GM21360 (cell line): ENCODE measurements at regions not wholly inside any gene's neighbourhood (a gene's known extent, or its start where the extent isn't known, plus 50 kb on each side); places are given as distances from the start of the nearest gene placed in this dataset.

Source experiments
- ATAC-seq: cut with Tn5 transposase; IDR thresholded peaks from one replicate; pipeline ENCODE4 v1.9.1; 2021; ENCODE audit warnings: mild to moderate bottlenecking, moderate library complexity; ENCODE audit not compliant: unreplicated experiment

DNA sequence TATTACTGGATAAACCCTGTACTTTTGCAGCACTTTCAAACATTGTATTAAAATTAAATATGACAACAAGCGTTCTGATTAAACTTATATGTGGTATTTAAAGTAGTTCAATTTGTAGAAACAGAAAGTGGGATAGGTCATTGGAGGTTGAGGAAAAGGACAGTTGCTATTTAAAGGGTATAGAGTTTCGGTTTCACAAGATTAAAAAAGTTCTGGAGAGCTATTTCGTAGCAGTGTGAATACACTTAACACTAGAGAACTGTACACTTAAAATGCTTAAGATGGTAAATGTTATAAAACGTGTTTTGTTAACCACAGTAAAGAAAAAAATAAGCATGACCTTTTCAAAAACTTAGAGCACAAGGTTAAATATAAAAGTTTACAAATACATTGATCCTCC, 382.1 kb downstream of the BRINP1 start:
- ATAC-seq: no peak

DNA sequence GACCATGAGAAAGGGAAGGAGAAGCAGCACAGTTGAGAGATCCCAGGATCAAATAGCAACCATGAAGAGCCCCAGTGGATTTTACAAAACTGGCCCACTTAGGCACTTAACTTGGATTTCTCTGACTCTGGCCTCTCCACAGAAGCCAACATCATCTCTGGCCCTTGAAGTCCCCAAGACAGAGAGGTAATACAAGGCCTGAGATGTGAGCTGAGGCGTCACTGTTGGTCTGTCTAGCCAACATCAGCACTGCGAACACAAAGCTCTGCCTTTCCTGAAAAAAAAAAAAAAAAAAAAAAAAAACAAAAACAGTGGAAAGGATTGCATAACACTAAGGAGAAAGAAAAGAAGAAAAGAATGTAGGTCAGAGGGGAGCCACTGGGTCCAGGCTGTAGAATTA, 378.3 kb downstream of the BRINP1 start:
- no peak for ATAC-seq

DNA sequence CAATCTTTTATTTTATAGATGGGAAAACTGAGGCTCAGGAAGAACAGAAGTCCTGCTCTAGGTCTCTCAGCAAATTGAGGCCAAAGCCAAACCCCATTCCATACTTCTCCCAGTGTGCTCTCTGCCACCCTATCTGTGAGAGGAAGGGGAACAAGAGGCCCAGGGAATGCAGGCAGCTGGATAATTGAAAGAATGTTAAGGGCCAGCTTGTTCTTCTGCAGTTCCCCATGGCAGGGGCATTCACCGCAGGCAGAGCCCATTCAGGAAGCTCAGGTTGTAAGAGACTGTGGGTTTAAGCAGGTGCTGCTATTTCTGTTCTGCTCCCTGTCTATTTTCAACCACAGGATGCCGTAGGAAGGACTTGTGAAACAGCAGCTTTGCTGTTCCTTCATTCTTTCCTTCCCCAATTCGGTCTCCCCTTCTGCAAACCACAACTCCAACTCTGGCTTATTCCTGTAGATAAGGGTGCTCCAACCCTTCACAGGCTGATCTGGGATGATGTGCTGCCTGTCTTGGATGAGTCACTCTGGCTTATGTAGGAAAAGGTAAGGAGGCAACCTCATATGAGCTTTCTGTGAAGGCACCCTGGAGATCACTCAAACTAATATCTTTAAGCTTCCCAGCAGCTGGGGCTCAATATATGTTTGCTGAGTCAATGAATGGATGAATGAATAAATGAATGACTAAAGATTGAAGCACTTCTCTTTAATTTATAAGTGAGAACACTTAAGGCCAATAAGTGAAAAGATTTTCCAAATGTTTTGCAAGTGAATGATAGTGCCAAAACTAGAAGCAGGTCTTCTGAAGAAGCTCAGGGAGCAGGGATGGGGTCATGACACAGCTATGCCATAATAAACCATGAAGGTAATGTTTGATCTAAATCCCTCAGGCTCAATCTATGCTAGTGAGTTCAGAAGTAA, 377.6 kb downstream of the BRINP1 start:
- ATAC-seq: no peak

DNA sequence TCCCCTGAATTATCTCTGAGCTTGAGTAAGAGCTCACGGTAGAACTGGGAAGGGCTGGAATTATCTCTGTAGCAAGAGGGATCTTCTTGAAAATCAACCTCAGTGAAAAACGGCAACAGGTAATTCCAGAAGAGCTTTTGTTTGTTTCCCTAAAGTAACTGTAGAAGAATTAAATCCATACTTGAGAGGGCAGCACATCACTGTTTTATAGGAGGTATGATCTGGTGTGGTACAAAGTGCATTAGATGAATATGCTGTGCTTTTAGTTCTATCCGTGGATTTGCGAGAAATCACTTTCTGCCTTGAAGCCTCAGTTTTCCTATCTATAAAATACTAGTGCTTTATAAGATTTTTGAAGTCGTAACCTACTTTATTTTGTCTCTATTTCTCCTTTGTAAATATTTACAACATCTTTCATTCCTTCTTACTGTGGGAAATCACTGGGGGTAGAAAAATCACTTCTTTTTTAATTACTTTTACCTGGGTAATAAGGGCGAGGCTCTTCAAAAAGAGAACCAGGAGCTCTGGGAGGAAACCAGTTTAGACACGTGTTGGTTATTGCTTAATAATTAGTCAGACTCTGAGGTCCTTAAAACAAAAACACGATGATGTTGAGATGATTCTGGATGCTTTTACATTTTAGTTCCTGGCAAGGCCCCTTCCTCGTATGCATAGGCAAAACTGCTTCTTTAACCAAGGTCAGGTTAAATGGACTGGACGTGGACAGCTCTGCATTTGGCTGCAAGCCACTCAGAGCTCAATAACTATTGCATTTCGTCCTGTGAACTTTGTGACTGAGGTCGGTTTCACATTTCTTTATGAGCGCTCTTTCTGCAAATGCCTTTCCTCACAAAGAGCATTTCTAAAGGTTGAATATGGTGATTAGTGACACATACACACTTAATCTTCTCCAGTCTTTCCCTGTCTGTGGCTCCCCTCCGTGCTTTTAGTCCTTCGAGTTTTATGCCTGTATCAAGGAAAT, 376.1 kb downstream of the BRINP1 start:
- ATAC-seq: no peak

DNA sequence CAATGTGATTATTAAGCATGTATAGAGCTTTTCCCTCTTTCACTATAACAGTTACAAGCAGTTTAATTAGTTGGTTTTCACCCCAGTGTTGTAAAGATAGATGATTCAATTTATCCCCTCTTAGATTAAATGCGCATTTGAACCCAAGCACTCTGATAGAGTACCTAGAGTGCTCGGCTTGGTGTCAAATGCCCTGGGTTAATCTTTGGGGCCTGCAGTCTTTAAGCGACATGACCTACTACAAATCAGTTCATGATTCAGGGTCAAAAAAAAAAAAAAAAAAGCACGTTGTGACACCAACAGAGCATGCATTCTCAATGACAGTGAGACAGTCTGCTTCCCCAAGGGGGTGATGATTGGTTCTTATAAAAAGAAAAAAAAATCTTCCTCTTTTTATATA, 375.3 kb downstream of the BRINP1 start:
- ATAC-seq: no peak

DNA sequence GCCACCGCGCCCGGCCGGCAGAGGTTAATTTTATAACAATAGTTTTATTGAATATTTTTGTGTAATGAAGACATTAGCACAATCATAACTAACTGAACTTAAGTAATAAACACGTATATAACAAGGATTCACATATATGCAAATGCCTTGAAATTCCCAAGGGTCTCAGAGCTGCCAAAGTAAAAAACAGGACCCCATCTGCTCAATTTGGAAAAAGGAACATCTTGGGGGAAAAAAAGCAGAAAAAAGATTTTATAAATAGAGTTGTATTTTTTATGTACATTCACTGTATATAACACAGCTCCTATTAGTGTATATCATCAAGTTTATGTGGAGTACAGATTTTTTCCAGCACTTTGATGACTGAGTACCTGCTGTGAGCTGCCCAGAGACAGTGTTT, 366.7 kb downstream of the BRINP1 start:
- no peak for ATAC-seq

DNA sequence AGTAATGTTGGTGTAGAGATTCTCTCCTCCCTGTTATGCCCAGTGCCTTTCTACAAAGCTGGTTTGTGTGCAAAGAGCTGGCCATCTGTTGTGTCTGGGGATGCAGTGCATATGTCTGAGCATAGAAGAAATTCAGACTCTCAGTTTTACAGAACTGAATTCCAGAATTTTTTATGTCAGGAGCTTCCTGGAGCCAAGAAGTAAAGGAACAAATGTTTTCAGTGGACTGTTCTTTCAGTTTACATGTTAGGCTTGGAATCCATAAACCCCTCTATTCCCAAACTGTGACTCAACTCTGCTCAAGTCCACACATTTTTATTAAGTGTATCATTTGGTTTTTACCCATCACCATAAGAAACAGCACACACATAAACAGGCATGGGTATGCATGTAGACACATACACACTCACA, 366.0 kb downstream of the BRINP1 start:
- no peak for ATAC-seq

DNA sequence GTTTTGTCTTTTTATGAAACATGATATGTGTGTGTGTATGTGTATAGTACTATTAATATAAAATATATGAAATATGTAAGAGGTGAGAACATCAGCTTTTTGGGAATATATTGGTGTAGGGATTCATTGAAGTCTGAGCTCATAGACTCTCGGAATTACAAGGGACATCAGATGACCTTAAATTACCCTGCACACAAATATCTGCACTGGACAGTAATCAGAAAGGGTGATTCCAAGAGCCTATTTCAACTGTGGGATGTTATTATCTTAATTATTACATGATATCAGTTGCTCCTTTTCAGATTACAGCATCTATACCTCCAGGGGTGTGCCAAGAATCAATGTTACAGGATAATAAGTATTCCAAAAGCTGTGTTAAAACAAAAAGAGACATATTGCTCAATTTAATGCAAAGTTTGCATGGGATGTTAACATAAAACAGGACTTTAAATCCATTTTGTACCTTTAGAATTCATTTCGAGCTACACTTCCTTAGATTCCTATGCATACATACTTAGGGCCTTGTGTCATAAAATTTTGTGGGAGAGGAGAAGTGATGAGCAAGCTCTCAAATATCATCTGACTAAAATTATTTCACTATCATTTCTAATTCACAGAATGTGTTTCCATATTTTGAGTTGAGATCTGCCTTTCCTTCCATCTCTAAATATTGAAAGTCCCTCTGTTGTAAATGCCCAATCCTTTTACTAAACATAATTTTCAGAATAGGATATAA, 365.2 kb downstream of the BRINP1 start:
- no peak for ATAC-seq

DNA sequence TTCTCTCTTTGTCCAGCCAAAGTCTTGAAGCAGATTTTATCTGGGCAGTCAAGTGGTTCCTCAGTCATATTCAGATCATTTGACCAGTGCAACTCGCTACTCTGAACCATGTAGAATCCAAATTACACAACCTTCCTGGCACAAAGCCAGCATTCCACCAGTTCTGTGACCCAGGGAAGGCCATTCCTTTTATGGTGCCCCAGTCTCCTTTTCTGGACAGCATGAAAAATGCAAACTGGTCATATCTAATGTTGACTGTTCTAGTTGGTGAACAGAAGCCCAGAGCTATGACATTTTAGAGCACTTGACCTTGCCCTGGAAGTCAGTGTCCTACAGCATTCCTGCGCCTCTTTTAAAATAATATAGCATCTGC, 364.6 kb downstream of the BRINP1 start:
- ATAC-seq: no peak

DNA sequence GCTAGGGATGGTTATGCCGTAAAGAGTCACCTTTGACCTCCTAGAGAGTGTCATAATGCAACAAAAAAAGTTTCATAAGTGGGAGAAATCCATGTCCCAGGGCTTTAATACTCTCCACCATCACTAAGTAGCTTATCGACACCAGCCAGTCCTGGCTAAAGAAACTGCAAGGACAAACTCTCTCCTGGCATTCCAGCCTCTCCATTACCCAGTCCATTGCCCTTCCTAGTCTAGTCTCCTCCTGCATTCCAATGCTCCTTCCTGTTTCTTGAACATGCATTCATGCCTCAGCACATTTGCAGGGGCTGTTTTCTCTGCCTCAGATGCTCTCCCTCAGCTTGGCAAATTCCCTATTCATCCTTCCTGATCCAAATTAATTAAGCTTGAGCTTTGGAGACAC, 364.1 kb downstream of the BRINP1 start:
- ATAC-seq: no peak

DNA sequence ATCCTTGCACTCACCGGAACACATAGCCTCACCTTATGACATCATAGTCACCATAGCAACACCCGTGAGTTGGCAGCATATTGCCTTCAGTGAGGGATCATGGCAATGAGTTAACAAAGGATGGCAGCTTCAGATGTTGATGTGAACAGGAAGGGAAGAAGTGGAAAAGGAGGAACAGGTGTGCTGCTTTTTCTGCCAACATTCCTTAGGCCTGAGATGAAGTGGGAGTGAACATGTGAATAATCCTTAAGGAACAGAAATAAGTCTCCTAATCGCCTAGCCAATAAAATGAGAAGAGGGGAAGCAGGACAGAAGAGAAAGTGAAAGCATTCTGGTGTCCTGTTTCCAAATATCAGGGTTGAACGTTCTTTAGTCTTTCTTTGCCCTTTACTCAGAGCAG, 360.0 kb downstream of the BRINP1 start:
- no peak for ATAC-seq

DNA sequence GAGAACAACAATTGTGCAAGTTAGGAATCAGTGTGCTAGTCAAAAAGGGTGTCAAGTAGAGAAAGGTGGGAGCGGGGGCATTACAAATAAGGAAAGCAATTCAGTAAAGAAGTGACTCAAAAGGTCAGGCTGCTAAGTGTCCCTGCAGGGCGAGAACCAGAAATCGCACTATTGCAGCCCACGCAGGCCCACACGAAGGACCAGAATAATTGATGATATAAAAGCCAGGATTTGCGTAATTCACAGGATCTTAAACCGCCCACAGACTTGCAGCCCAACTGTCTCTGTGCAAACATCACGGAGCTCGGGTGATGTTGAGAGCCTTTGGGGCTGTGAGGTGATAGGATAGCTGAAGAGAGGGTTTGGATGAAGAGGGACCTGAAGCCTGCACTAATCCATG, 349.0 kb downstream of the BRINP1 start:
- no peak for ATAC-seq

DNA sequence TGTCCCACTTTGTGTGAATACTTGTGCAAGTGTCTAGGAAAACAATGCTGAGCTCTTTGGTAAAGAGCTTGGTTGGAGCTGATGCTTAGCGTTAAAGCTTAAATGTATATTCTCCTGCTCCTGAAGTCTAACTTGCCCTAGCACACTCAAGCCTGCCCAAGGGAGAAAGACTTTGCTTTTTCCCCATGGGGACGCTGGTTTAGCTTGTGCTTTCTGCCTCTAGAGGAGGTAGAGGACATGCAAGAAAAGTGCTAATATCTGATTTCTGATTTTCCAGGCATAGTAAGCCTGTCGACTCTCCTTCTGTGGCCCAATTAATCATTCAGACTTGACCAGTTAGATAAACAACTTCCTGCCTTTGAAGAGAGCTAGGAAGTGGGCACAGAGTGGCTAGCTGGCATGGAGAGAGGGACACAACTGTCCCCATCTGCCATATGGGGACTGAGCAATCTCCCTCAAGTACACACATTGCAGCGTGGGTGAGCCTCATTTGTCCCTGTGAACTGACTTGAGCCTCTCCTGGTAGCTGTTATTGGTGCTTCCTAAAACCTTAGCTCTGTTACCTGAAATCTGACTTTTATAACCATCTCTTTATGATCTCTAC, 348.4 kb downstream of the BRINP1 start:
- no peak for ATAC-seq

DNA sequence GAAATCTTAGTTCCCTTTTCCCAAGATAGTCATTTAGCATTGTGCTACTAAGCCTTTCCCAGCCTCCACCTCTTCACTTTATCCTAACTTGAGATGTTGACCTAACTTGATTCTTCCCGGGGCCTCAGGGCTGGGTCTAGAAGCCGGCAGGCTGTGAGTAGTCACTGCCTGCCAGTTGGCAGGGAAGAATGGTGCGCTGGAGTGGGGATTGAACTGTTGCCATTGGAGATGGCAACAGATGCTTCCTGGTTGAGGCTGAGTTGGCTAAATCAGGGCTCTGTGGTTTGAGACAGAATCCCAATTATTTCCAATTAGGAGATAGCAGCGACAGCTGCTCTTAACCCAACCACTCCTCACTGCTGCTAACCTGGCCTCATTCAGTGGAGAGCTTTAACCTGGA, 343.1 kb downstream of the BRINP1 start:
- ATAC-seq: no peak

DNA sequence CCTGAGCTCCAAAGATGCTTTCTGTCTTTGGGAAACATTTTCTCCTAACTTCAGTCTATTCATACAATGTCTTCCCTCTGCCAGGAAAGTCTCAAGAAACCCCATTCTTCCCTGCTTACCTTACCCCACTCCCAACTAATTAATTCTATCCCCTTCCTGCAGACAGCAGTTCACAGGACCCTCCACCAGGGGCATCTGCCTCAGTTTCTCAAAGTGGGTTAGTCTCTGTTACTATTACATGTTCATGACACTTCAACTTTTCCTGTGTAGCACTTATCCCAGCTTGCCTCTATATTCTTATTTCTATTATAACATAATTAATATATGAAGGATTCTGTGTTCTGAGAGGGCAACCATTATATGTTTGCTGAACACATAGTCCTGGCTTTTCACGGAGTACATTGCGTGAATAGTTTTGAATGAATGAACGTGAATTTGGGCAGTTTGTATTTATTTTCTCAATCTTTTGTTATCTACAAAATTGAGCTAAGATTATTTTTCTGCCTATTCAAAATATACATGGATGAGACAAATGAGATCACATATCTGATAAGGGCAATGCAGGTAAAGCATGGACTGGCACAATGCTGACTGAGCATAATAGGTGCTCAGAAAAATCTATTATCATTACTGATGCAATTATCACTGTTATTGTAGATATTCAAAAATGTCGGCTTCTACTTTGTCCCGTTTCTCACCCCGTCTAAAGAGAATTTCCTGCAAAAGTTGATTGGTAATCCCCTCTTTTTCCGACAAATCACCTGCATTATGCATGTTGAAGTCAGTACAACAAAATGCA, 341.1 kb downstream of the BRINP1 start:
- ATAC-seq: no peak

DNA sequence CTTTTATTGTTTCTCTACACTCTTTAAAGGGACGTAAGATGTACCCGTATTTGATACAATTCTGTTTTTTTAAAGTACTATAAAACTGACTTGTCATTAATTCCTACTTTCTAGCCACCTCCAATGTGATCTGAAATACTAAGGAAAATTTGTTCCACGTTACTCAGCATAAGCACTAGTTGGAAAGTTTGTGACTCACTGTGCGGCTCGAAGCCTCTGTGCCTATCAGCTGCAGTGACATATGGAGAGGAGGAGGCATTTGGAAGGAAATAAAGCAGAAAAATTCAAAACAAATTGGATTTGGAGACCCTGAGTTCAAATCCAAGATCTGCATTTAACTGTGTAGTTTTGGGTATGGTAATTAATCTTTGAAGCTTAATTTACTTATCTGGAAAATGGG, 339.3 kb downstream of the BRINP1 start:
- no peak for ATAC-seq

DNA sequence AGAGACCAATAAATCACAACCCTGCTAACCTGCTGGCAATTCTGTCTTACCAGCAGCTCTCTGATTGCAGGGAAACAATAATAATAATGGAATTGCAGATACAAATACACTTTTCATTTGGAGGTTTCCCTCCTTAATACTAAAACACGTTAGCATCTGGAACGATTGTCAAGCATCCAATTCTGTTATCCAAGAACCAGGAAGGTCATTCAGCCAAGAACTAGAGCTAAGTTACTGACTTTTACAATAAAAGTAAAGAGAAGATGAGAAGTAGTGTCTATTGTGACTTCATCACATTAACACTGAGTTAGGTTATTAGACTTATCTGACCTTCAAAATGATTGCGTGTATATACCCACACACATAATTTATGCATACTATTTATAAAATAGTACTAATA, 335.6 kb downstream of the BRINP1 start:
- ATAC-seq: no peak

DNA sequence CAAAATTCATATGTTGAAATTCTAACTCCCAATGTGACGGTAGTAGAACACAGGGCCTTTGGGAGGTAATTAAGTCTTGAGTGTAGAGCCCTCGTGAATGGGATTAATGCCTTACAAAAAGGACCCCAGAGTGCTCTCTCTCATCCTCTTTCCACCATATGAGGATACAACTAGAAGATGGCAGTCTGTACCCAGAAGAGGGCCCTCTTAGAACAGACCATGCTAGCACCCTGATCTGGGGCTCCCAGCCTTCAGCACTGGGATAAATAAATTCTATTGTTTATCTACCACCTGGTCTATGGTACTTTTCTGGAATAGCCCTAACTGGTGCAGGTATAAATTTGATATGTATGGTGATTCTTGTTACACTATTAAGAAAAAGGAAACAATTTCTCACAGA, 332.3 kb downstream of the BRINP1 start:
- no peak for ATAC-seq

DNA sequence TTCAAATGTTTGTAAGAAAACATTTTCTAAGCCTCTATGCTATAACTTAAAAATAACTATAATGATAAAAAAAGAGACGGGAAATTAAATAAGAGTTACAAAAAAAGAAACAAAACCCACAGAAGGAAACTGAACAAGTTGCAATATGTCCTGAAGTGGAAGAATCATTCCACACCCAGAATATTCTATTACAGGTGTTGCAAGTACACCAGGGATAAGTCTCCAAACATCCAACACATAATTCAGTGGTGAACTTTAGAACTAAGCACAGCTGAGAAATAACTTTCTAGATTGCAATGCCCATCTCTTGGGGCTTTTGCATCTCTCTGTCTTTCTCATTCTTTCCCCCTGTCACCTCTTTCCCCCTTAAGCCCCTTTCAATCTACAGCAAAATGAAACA, 325.2 kb downstream of the BRINP1 start:
- no peak for ATAC-seq

DNA sequence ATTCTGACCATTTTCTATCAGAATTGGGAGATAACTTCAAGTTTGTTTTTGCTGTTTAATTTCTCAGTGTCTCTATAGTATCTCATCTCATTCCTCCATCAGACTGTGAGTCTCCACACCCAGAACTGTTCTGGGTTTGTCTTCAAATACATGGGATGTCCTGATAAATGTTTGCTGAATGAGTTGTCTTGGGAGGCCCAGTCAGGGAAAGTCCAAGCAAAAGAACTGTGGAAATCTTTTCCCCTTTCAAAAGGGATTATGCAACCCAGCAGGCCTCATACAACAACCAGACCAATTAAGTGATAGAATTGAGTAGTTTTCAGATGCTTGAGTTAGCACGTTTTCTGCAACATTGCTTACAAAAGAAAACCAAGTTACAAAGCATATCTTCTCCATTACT, 324.4 kb downstream of the BRINP1 start:
- ATAC-seq: no peak
